ENCODE measurements at regions not wholly inside any gene's neighbourhood (a gene's known extent, or its start where the extent isn't known, plus 50 kb on each side); places are given as distances from the start of the nearest gene placed in this dataset.

- Histone ChIP-seq H3K4me1 (ENCODE audit: control insufficient read depth, insufficient read depth, low read length) (no peaks in the 10 kb centered on the region), H3K36me3 (ENCODE audit: control insufficient read depth, insufficient read depth, low read length) (no peaks in the 10 kb centered on the region), H3K27ac (ENCODE audit: low read length) (no peak overlapping the region), H3K9me3 (replicated peaks; ENCODE audit: control insufficient read depth, low read depth, low read length) (no peaks in the 10 kb centered on the region), H3K27me3 (ENCODE audit: control insufficient read depth, insufficient read depth, low read length) (no peaks in the 10 kb centered on the region), H3K4me3 (ENCODE audit: low read length) (no peak overlapping the region)
- no peak for DNase-seq
- 54% methylated on average over 1 of the region's 1 CpG for WGBS (ENCODE audit: insufficient coverage)
Measured at GRCh38 chr1:98205291-98206017, 284.6 kb upstream of the DPYD start.

- DNase-seq = no peak
- Histone ChIP-seq H3K36me3 (ENCODE audit: control insufficient read depth, insufficient read depth, low read length) (no peaks in the 10 kb centered on the region), H3K9me3 (replicated peaks; ENCODE audit: control insufficient read depth, low read depth, low read length) (no peaks in the 10 kb centered on the region), H3K4me3 (ENCODE audit: low read length) (no peak overlapping the region), H3K27me3 (ENCODE audit: control insufficient read depth, insufficient read depth, low read length) (no peaks in the 10 kb centered on the region), H3K27ac (ENCODE audit: low read length) (no peak overlapping the region), H3K4me1 (ENCODE audit: control insufficient read depth, insufficient read depth, low read length) (no peaks in the 10 kb centered on the region)
- WGBS (ENCODE audit: insufficient coverage) = 50% methylated on average over 1 of the region's 2 CpGs
Measured at GRCh38 chr1:98203466-98203865, 282.6 kb upstream of the DPYD start.

GRCh38 chr1:98201666-98202081 lies 280.8 kb upstream of the DPYD start:
- H3K9me3 ChIP-seq (replicated peaks; ENCODE audit: control insufficient read depth, low read depth, low read length) = no peaks in the 10 kb centered on the region
- no peak overlapping the region for H3K27ac ChIP-seq (ENCODE audit: low read length)
- WGBS (ENCODE audit: insufficient coverage) = 17% methylated on average over 3 of the region's 4 CpGs
- H3K36me3 ChIP-seq (ENCODE audit: control insufficient read depth, insufficient read depth, low read length) = no peaks in the 10 kb centered on the region
- H3K4me3 ChIP-seq (ENCODE audit: low read length) = no peak overlapping the region
- H3K4me1 ChIP-seq (ENCODE audit: control insufficient read depth, insufficient read depth, low read length) = no peaks in the 10 kb centered on the region
- DNase-seq = peak; percentile 1
- no peaks in the 10 kb centered on the region for H3K27me3 ChIP-seq (ENCODE audit: control insufficient read depth, insufficient read depth, low read length)

- peak; percentile 4 for DNase-seq
- H3K4me3 ChIP-seq (ENCODE audit: low read length) = no peak overlapping the region
- H3K9me3 ChIP-seq (replicated peaks; ENCODE audit: control insufficient read depth, low read depth, low read length) = no peaks in the 10 kb centered on the region
- H3K36me3 ChIP-seq (ENCODE audit: control insufficient read depth, insufficient read depth, low read length) = no peaks in the 10 kb centered on the region
- no peaks in the 10 kb centered on the region for H3K4me1 ChIP-seq (ENCODE audit: control insufficient read depth, insufficient read depth, low read length)
- 43% methylated on average over 2 of the region's 3 CpGs for WGBS (ENCODE audit: insufficient coverage)
- H3K27me3 ChIP-seq (ENCODE audit: control insufficient read depth, insufficient read depth, low read length) = no peaks in the 10 kb centered on the region
- H3K27ac ChIP-seq (ENCODE audit: low read length) = no peak overlapping the region
Measured at GRCh38 chr1:98197356-98197755, 276.5 kb upstream of the DPYD start.

GRCh38 chr1:98196012-98196411 lies 275.2 kb upstream of the DPYD start:
- no peaks in the 10 kb centered on the region for H3K27me3 ChIP-seq (ENCODE audit: control insufficient read depth, insufficient read depth, low read length)
- no CpG with 5 or more reads among the region's 2 CpGs for WGBS (ENCODE audit: insufficient coverage)
- DNase-seq = no peak
- H3K9me3 ChIP-seq (replicated peaks; ENCODE audit: control insufficient read depth, low read depth, low read length) = no peaks in the 10 kb centered on the region
- no peaks in the 10 kb centered on the region for H3K36me3 ChIP-seq (ENCODE audit: control insufficient read depth, insufficient read depth, low read length)
- no peaks in the 10 kb centered on the region for H3K4me1 ChIP-seq (ENCODE audit: control insufficient read depth, insufficient read depth, low read length)
- no peak overlapping the region for H3K4me3 ChIP-seq (ENCODE audit: low read length)
- H3K27ac ChIP-seq (ENCODE audit: low read length) = no peak overlapping the region

GRCh38 chr1:98188774-98189173 lies 267.9 kb upstream of the DPYD start:
- Histone ChIP-seq H3K36me3 (ENCODE audit: control insufficient read depth, insufficient read depth, low read length) (no peaks in the 10 kb centered on the region), H3K27me3 (ENCODE audit: control insufficient read depth, insufficient read depth, low read length) (no peaks in the 10 kb centered on the region), H3K4me1 (ENCODE audit: control insufficient read depth, insufficient read depth, low read length) (no peaks in the 10 kb centered on the region), H3K4me3 (ENCODE audit: low read length) (no peak overlapping the region), H3K9me3 (replicated peaks; ENCODE audit: control insufficient read depth, low read depth, low read length) (no peaks in the 10 kb centered on the region), H3K27ac (ENCODE audit: low read length) (no peak overlapping the region)
- no CpG with 5 or more reads among the region's 1 CpG for WGBS (ENCODE audit: insufficient coverage)
- no peak for DNase-seq

- Histone ChIP-seq H3K36me3 (ENCODE audit: control insufficient read depth, insufficient read depth, low read length) (no peaks in the 10 kb centered on the region), H3K4me1 (ENCODE audit: control insufficient read depth, insufficient read depth, low read length) (no peaks in the 10 kb centered on the region), H3K4me3 (ENCODE audit: low read length) (no peak overlapping the region), H3K9me3 (replicated peaks; ENCODE audit: control insufficient read depth, low read depth, low read length) (no peaks in the 10 kb centered on the region), H3K27me3 (ENCODE audit: control insufficient read depth, insufficient read depth, low read length) (no peaks in the 10 kb centered on the region), H3K27ac (ENCODE audit: low read length) (no peak overlapping the region)
- DNase-seq = no peak
- no CpG with 5 or more reads among the region's 2 CpGs for WGBS (ENCODE audit: insufficient coverage)
Measured at GRCh38 chr1:98184856-98185255, 264.0 kb upstream of the DPYD start.

GRCh38 chr1:98181036-98181764 lies 260.4 kb upstream of the DPYD start:
- Histone ChIP-seq H3K36me3 (ENCODE audit: control insufficient read depth, insufficient read depth, low read length) (no peaks in the 10 kb centered on the region), H3K27ac (ENCODE audit: low read length) (no peak overlapping the region), H3K4me1 (ENCODE audit: control insufficient read depth, insufficient read depth, low read length) (no peaks in the 10 kb centered on the region), H3K4me3 (ENCODE audit: low read length) (no peak overlapping the region), H3K9me3 (replicated peaks; ENCODE audit: control insufficient read depth, low read depth, low read length) (no peaks in the 10 kb centered on the region), H3K27me3 (ENCODE audit: control insufficient read depth, insufficient read depth, low read length) (no peaks in the 10 kb centered on the region)
- no peak for DNase-seq
- WGBS (ENCODE audit: insufficient coverage) = 100% methylated on average over 1 of the region's 1 CpG

- Histone ChIP-seq H3K27me3 (ENCODE audit: control insufficient read depth, insufficient read depth, low read length) (no peaks in the 10 kb centered on the region), H3K4me3 (ENCODE audit: low read length) (no peak overlapping the region), H3K4me1 (ENCODE audit: control insufficient read depth, insufficient read depth, low read length) (no peaks in the 10 kb centered on the region), H3K9me3 (replicated peaks; ENCODE audit: control insufficient read depth, low read depth, low read length) (no peaks in the 10 kb centered on the region), H3K27ac (ENCODE audit: low read length) (no peak overlapping the region), H3K36me3 (ENCODE audit: control insufficient read depth, insufficient read depth, low read length) (no peaks in the 10 kb centered on the region)
- WGBS (ENCODE audit: insufficient coverage) = no CpG with 5 or more reads among the region's 4 CpGs
- DNase-seq = peak; percentile 1
Measured at GRCh38 chr1:98179151-98179773, 258.4 kb upstream of the DPYD start.

- H3K9me3 ChIP-seq (replicated peaks; ENCODE audit: control insufficient read depth, low read depth, low read length) = no peaks in the 10 kb centered on the region
- no CpG with 5 or more reads among the region's 2 CpGs for WGBS (ENCODE audit: insufficient coverage)
- H3K4me3 ChIP-seq (ENCODE audit: low read length) = no peak overlapping the region
- no peak for DNase-seq
- H3K27ac ChIP-seq (ENCODE audit: low read length) = no peak overlapping the region
- H3K4me1 ChIP-seq (ENCODE audit: control insufficient read depth, insufficient read depth, low read length) = no peaks in the 10 kb centered on the region
- H3K36me3 ChIP-seq (ENCODE audit: control insufficient read depth, insufficient read depth, low read length) = no peaks in the 10 kb centered on the region
- H3K27me3 ChIP-seq (ENCODE audit: control insufficient read depth, insufficient read depth, low read length) = no peaks in the 10 kb centered on the region
Measured at GRCh38 chr1:98177751-98178150, 256.9 kb upstream of the DPYD start.
